Erythroblast (primary cell): ENCODE measurements at regions not wholly inside any gene's neighbourhood (a gene's known extent, or its start where the extent isn't known, plus 50 kb on each side); places are given as distances from the start of the nearest gene placed in this dataset.

Source experiments
- GATA1 ChIP-seq: IDR thresholded peaks from 2 replicates; pipeline ENCODE4 v1.6.1; 2011; ENCODE audit warnings: low read depth, mild to moderate bottlenecking, control low read depth, low read length, moderate library complexity
- POLR2A ChIP-seq: IDR thresholded peaks from 2 replicates; pipeline ENCODE4 v1.6.1; 2011; ENCODE audit warnings: mild to moderate bottlenecking, low read length

GRCh38 chr5:53262348-53262970 lies 152.9 kb upstream of the MOCS2 start:
- TF ChIP-seq POLR2A (no peak), GATA1 (no peak)
